Muscle layer of duodenum (tissue), 2 donors: ENCODE measurements at regions not wholly inside any gene's neighbourhood (a gene's known extent, or its start where the extent isn't known, plus 50 kb on each side); places are given as distances from the start of the nearest gene placed in this dataset.

ENCODE experiments used
- H3K27ac ChIP-seq: one replicate; pipeline ENCODE4 v1.7.0; 2013; ENCODE audit warnings: mild to moderate bottlenecking, low read length
- H3K27me3 ChIP-seq: one replicate; pipeline ENCODE4 v1.7.0; 2013; ENCODE audit warnings: low read depth, mild to moderate bottlenecking, control low read depth, low read length
- H3K36me3 ChIP-seq, 2 donors: one replicate each; pipeline ENCODE4 v1.7.0; 2013; ENCODE audit warnings: low read length in 2 of 2, control low read depth in 1 of 2, mild to moderate bottlenecking in 1 of 2; ENCODE audit not compliant: insufficient read depth in 2 of 2, control insufficient read depth in 1 of 2
- H3K4me1 ChIP-seq, 2 donors: one replicate each; pipeline ENCODE4 v1.7.0; 2013; ENCODE audit warnings: low read length in 2 of 2, mild to moderate bottlenecking in 2 of 2, control low read depth in 1 of 2, moderate library complexity in 1 of 2; ENCODE audit not compliant: insufficient read depth in 2 of 2, control insufficient read depth in 1 of 2
- H3K4me3 ChIP-seq, 2 donors: one replicate each; pipeline ENCODE4 v1.7.0; 2013; ENCODE audit warnings: low read length in 2 of 2, low read depth in 1 of 2, mild to moderate bottlenecking in 1 of 2
- H3K9me3 ChIP-seq, 2 donors: one replicate each; pipeline ENCODE4 v1.7.0; 2013; ENCODE audit warnings: low read length in 2 of 2, control low read depth in 1 of 2, mild to moderate bottlenecking in 1 of 2; ENCODE audit not compliant: control insufficient read depth in 1 of 2
- donor health status: healthy.

GRCh38 chr14:42140831-42141279 lies 534.2 kb downstream of the LRFN5 start:
- H3K36me3 ChIP-seq = no peaks in the 10 kb centered on the region
- H3K9me3 ChIP-seq = no peaks in the 10 kb centered on the region
- H3K4me3 ChIP-seq = no peak overlapping the region
- H3K27me3 ChIP-seq = no peaks in the 10 kb centered on the region
- no peaks in the 10 kb centered on the region for H3K4me1 ChIP-seq
- H3K27ac ChIP-seq = no peak overlapping the region

- Histone ChIP-seq H3K9me3 (no peaks in the 10 kb centered on the region), H3K4me3 (no peak overlapping the region), H3K27ac (no peak overlapping the region), H3K4me1 (no peaks in the 10 kb centered on the region), H3K36me3 (no peaks in the 10 kb centered on the region), H3K27me3 (no peaks in the 10 kb centered on the region)
Measured at GRCh38 chr14:42140001-42140400, 533.3 kb downstream of the LRFN5 start.

- Histone ChIP-seq H3K27ac (no peak overlapping the region), H3K27me3 (no peaks in the 10 kb centered on the region), H3K36me3 (no peaks in the 10 kb centered on the region), H3K4me3 (no peak overlapping the region), H3K4me1 (no peaks in the 10 kb centered on the region), H3K9me3 (no peaks in the 10 kb centered on the region)
Measured at GRCh38 chr14:42138406-42138805, 531.7 kb downstream of the LRFN5 start.

- H3K9me3 ChIP-seq = no peaks in the 10 kb centered on the region
- no peaks in the 10 kb centered on the region for H3K27me3 ChIP-seq
- no peaks in the 10 kb centered on the region for H3K36me3 ChIP-seq
- no peak overlapping the region for H3K4me3 ChIP-seq
- no peaks in the 10 kb centered on the region for H3K4me1 ChIP-seq
- no peak overlapping the region for H3K27ac ChIP-seq
Measured at GRCh38 chr14:42130815-42131214, 524.1 kb downstream of the LRFN5 start.

- Histone ChIP-seq H3K36me3 (no peaks in the 10 kb centered on the region), H3K4me3 (no peak overlapping the region), H3K9me3 (no peaks in the 10 kb centered on the region), H3K27ac (no peak overlapping the region), H3K27me3 (no peaks in the 10 kb centered on the region), H3K4me1 (no peaks in the 10 kb centered on the region)
Measured at GRCh38 chr14:42123526-42123925, 516.9 kb downstream of the LRFN5 start.

GRCh38 chr14:42113358-42114069 lies 506.8 kb downstream of the LRFN5 start:
- Histone ChIP-seq H3K27me3 (no peaks in the 10 kb centered on the region), H3K4me1 (no peaks in the 10 kb centered on the region), H3K27ac (no peak overlapping the region), H3K9me3 (peaks cover 10% of the 10 kb centered on the region in 2 donors), H3K4me3 (no peak overlapping the region), H3K36me3 (no peaks in the 10 kb centered on the region)

- no peaks in the 10 kb centered on the region for H3K4me1 ChIP-seq
- no peak overlapping the region for H3K4me3 ChIP-seq
- peaks cover 10% of the 10 kb centered on the region in 2 donors for H3K9me3 ChIP-seq
- no peak overlapping the region for H3K27ac ChIP-seq
- no peaks in the 10 kb centered on the region for H3K36me3 ChIP-seq
- H3K27me3 ChIP-seq = no peaks in the 10 kb centered on the region
Measured at GRCh38 chr14:42112108-42112507, 505.4 kb downstream of the LRFN5 start.

GRCh38 chr14:42111355-42111754 lies 504.7 kb downstream of the LRFN5 start:
- Histone ChIP-seq H3K4me3 (no peak overlapping the region), H3K27ac (no peak overlapping the region), H3K4me1 (no peaks in the 10 kb centered on the region), H3K36me3 (no peaks in the 10 kb centered on the region), H3K9me3 (peaks cover 10% of the 10 kb centered on the region in 2 donors), H3K27me3 (no peaks in the 10 kb centered on the region)

GRCh38 chr14:42110167-42110566 lies 503.5 kb downstream of the LRFN5 start:
- H3K27ac ChIP-seq = no peak overlapping the region
- peak overlapping the region in 1 of 2 donors; percentile 2 for H3K4me3 ChIP-seq
- no peaks in the 10 kb centered on the region for H3K4me1 ChIP-seq
- peaks cover 10% of the 10 kb centered on the region in 2 donors for H3K9me3 ChIP-seq
- no peaks in the 10 kb centered on the region for H3K27me3 ChIP-seq
- no peaks in the 10 kb centered on the region for H3K36me3 ChIP-seq

- no peaks in the 10 kb centered on the region for H3K4me1 ChIP-seq
- H3K9me3 ChIP-seq = no peaks in the 10 kb centered on the region
- H3K27me3 ChIP-seq = no peaks in the 10 kb centered on the region
- H3K27ac ChIP-seq = no peak overlapping the region
- H3K36me3 ChIP-seq = no peaks in the 10 kb centered on the region
- no peak overlapping the region for H3K4me3 ChIP-seq
Measured at GRCh38 chr14:42095155-42095554, 488.5 kb downstream of the LRFN5 start.

GRCh38 chr14:42090122-42090521 lies 483.4 kb downstream of the LRFN5 start:
- H3K36me3 ChIP-seq = no peaks in the 10 kb centered on the region

GRCh38 chr14:42079911-42080310 lies 473.2 kb downstream of the LRFN5 start:
- no peak overlapping the region for H3K4me3 ChIP-seq
- no peaks in the 10 kb centered on the region for H3K27me3 ChIP-seq
- no peaks in the 10 kb centered on the region for H3K9me3 ChIP-seq
- H3K27ac ChIP-seq = no peak overlapping the region
- H3K36me3 ChIP-seq = no peaks in the 10 kb centered on the region
- no peaks in the 10 kb centered on the region for H3K4me1 ChIP-seq

More at GRCh38 chr14:42090122-42090521, 483.4 kb downstream of the LRFN5 start:
- no peaks in the 10 kb centered on the region for H3K4me1 ChIP-seq
- no peak overlapping the region for H3K27ac ChIP-seq
- no peaks in the 10 kb centered on the region for H3K9me3 ChIP-seq
- no peaks in the 10 kb centered on the region for H3K27me3 ChIP-seq
- H3K4me3 ChIP-seq = no peak overlapping the region
